ENCODE measurements at regions not wholly inside any gene's neighbourhood (a gene's known extent, or its start where the extent isn't known, plus 50 kb on each side); places are given as distances from the start of the nearest gene placed in this dataset.

GRCh38 chr4:98802770-98803198 lies 126.1 kb downstream of the EIF4E start:
- no peaks in the 10 kb centered on the region for H3K36me3 ChIP-seq (replicated peaks in 1 of 2; ENCODE audit: control insufficient read depth in 1 of 2, insufficient read depth in 2 of 2, low read length in 1 of 2)
- no peak overlapping the region for H2AFZ ChIP-seq (ENCODE audit: low read depth)
- no peaks in the 10 kb centered on the region for H3K79me2 ChIP-seq (ENCODE audit: insufficient read depth)
- H3K9me2 ChIP-seq = no peaks in the 10 kb centered on the region
- no peak overlapping the region for H3K9ac ChIP-seq
- no peaks in the 10 kb centered on the region for H3K27me3 ChIP-seq (ENCODE audit: insufficient read depth)
- 22% methylated on average over 1 of the region's 1 CpG for WGBS (ENCODE audit: low lambda C conversion rate)
- CTCF ChIA-PET = no interaction called here
- no peaks in the 10 kb centered on the region for H3K9me3 ChIP-seq
- no peaks in the 10 kb centered on the region for H3F3A ChIP-seq (replicated peaks; ENCODE audit: insufficient read depth)
- no peak overlapping the region for H3K4me3 ChIP-seq (ENCODE audit: low read depth in 2 of 2, low read length in 1 of 2)
- H4K20me1 ChIP-seq (ENCODE audit: insufficient read depth) = no peaks in the 10 kb centered on the region
- POLR2A ChIA-PET = no interaction called here
- H3K4me2 ChIP-seq = no peak overlapping the region
- DNase-seq = no peak
- TF ChIP-seq REST (IDR thresholded peaks at IDR 0.05; ENCODE audit: low read depth, low read length) (no peak), RXRA (IDR thresholded peaks at IDR 0.05; ENCODE audit: borderline replicate concordance, low read depth) (no peak), FOXJ3 (CRISPR knock-in tag; IDR thresholded peaks at IDR 0.05) (no peak), NRF1 (IDR thresholded peaks at IDR 0.05; ENCODE audit: low read depth, low read length) (no peak), CTCF (IDR thresholded peaks at IDR 0.05) (no peak), USF1 (IDR thresholded peaks at IDR 0.05; ENCODE audit: borderline replicate concordance, low read depth) (no peak), SMC3 (IDR thresholded peaks at IDR 0.05; ENCODE audit: low read depth, low read length) (no peak)
- H3K4me1 ChIP-seq (ENCODE audit: control insufficient read depth in 1 of 2, insufficient read depth in 2 of 2, low read depth in 1 of 2, low read length in 1 of 2) = no peaks in the 10 kb centered on the region
- no peak overlapping the region for H3K27ac ChIP-seq (ENCODE audit: low read depth in 2 of 2, low read length in 1 of 2)

- no peak for DNase-seq
- no peaks in the 10 kb centered on the region for H3K79me2 ChIP-seq (ENCODE audit: insufficient read depth)
- no peak overlapping the region for H3K27ac ChIP-seq (ENCODE audit: low read depth in 2 of 2, low read length in 1 of 2)
- no peaks in the 10 kb centered on the region for H3K36me3 ChIP-seq (replicated peaks in 1 of 2; ENCODE audit: control insufficient read depth in 1 of 2, insufficient read depth in 2 of 2, low read length in 1 of 2)
- H3K4me1 ChIP-seq (ENCODE audit: control insufficient read depth in 1 of 2, insufficient read depth in 2 of 2, low read depth in 1 of 2, low read length in 1 of 2) = no peaks in the 10 kb centered on the region
- H3K9ac ChIP-seq = no peak overlapping the region
- no peak overlapping the region for H3K4me3 ChIP-seq (ENCODE audit: low read depth in 2 of 2, low read length in 1 of 2)
- H4K20me1 ChIP-seq (ENCODE audit: insufficient read depth) = no peaks in the 10 kb centered on the region
- no peaks in the 10 kb centered on the region for H3K27me3 ChIP-seq (ENCODE audit: insufficient read depth)
- CTCF ChIA-PET = interaction anchor here (1.1 kb wide), 1 partner anchor 11 kb away, joined by 3 read pairs; no protein-coding TSS in a partner anchor
- no peak overlapping the region for H3K4me2 ChIP-seq
- no peaks in the 10 kb centered on the region for H3F3A ChIP-seq (replicated peaks; ENCODE audit: insufficient read depth)
- POLR2A ChIA-PET = no interaction called here
- H3K9me2 ChIP-seq = no peaks in the 10 kb centered on the region
- no peak overlapping the region for H2AFZ ChIP-seq (ENCODE audit: low read depth)
- H3K9me3 ChIP-seq = no peaks in the 10 kb centered on the region
- WGBS (ENCODE audit: low lambda C conversion rate) = 91% methylated on average over 6 of the region's 6 CpGs
- TF ChIP-seq TAF1 (IDR thresholded peaks at IDR 0.05; ENCODE audit: borderline replicate concordance, low read depth, low read length) = no peak
- no peak for TF ChIP-seq IRF3 (IDR thresholded peaks at IDR 0.05; ENCODE audit: low read depth, low read length)
- no peak for TF ChIP-seq GATA2 (CRISPR knock-in tag; IDR thresholded peaks at IDR 0.05)
- no peak for TF ChIP-seq REST (IDR thresholded peaks at IDR 0.05; ENCODE audit: low read depth, low read length)
- no peak for TF ChIP-seq RCOR1 (IDR thresholded peaks at IDR 0.05; ENCODE audit: low read length)
- TF ChIP-seq SMC3 (IDR thresholded peaks at IDR 0.05; ENCODE audit: low read depth, low read length) = no peak
- TF ChIP-seq MEF2A (IDR thresholded peaks at IDR 0.05; ENCODE audit: borderline replicate concordance, low read depth) = no peak
- no peak for TF ChIP-seq YY1 (IDR thresholded peaks at IDR 0.05; ENCODE audit: low read depth)
Observed at GRCh38 chr4:98801259-98801725, 127.6 kb downstream of the EIF4E start.

Measured in SK-N-SH (cell line).